Bronchial epithelial cell (primary cell): ENCODE measurements at regions not wholly inside any gene's neighbourhood (a gene's known extent, or its start where the extent isn't known, plus 50 kb on each side); places are given as distances from the start of the nearest gene placed in this dataset.

Experiments used
- DNase-seq: peaks from one replicate; pipeline ENCODE4 v3.0.0-alpha.2; 2010; ENCODE audit warnings: low read depth
- FAIRE-seq: peaks from 2 replicates; lab custom pipeline; 2011; peaks lifted over from hg19 to GRCh38; lab: Jason Lieb, UNC
- H3K27me3 ChIP-seq: 2 replicates; pipeline ENCODE4 v1.5.1; 2011; ENCODE audit warnings: low read length; ENCODE audit not compliant: control insufficient read depth, insufficient read depth
- H3K36me3 ChIP-seq: 2 replicates; pipeline ENCODE4 v1.5.1; 2011; ENCODE audit warnings: low read length; ENCODE audit not compliant: control insufficient read depth, insufficient read depth
- H3K4me3 ChIP-seq: 2 replicates; pipeline ENCODE4 v1.5.1; 2011; ENCODE audit warnings: mild to moderate bottlenecking, low read depth, low read length, control low read depth
- TF ChIP-seq, protein P1 (sequence below): IDR thresholded peaks from 2 replicates; pipeline ENCODE4 v1.5.1; 2011; ENCODE audit warnings: mild to moderate bottlenecking, moderate library complexity, low read length, control low read depth, inconsistent platforms; ENCODE audit not compliant: insufficient read depth, severe bottlenecking

DNA sequence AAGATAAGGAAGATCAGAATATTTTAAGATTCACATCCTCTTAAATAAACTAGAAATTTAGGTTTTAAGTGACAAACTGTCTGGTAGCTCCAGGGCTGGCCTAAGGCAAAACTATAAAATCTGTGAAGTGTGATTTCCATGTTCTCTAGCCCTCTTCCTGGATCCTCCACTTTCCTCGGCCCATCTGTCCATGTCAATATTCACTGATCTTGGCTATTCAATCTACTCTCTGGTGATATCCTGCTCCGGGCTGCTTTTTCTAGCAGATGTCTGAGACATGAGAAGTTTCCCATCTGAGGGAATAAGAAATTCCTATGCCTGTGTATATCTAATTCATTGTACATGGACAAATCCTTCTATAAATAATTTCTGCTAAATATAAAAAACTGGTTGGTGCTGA lies 500.4 kb downstream of the GALC start:
- Histone ChIP-seq H3K4me3 (no peak overlapping the region), H3K36me3 (no peaks in the 10 kb centered on the region), H3K27me3 (no peaks in the 10 kb centered on the region)
- no peak for FAIRE-seq
- DNase-seq = no peak
- TF ChIP-seq, protein P1, sequence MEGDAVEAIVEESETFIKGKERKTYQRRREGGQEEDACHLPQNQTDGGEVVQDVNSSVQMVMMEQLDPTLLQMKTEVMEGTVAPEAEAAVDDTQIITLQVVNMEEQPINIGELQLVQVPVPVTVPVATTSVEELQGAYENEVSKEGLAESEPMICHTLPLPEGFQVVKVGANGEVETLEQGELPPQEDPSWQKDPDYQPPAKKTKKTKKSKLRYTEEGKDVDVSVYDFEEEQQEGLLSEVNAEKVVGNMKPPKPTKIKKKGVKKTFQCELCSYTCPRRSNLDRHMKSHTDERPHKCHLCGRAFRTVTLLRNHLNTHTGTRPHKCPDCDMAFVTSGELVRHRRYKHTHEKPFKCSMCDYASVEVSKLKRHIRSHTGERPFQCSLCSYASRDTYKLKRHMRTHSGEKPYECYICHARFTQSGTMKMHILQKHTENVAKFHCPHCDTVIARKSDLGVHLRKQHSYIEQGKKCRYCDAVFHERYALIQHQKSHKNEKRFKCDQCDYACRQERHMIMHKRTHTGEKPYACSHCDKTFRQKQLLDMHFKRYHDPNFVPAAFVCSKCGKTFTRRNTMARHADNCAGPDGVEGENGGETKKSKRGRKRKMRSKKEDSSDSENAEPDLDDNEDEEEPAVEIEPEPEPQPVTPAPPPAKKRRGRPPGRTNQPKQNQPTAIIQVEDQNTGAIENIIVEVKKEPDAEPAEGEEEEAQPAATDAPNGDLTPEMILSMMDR = no peak

DNA sequence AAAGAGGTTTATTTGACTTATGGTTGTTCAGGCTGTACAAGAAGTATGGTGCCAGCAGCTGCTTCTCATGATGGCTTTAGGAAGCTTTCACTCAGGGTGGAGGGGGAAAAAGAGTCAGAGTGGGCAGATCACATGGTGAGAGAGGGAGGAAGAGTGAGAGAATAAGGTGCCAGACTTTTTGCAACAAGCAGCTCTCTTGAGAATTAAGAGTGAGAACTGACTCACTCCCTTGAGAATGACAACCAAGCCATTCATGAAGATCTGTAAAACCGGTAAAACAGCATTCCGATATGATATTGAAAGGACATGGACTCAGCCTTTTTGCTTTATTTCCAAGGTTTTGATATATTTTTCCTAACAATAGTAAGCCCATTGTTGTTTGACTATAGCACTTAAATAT lies 501.2 kb downstream of the GALC start:
- Histone ChIP-seq H3K36me3 (no peaks in the 10 kb centered on the region), H3K4me3 (no peak overlapping the region), H3K27me3 (no peaks in the 10 kb centered on the region)
- TF ChIP-seq, protein P1 = no peak
- FAIRE-seq = no peak
- DNase-seq = peak; percentile 88

DNA sequence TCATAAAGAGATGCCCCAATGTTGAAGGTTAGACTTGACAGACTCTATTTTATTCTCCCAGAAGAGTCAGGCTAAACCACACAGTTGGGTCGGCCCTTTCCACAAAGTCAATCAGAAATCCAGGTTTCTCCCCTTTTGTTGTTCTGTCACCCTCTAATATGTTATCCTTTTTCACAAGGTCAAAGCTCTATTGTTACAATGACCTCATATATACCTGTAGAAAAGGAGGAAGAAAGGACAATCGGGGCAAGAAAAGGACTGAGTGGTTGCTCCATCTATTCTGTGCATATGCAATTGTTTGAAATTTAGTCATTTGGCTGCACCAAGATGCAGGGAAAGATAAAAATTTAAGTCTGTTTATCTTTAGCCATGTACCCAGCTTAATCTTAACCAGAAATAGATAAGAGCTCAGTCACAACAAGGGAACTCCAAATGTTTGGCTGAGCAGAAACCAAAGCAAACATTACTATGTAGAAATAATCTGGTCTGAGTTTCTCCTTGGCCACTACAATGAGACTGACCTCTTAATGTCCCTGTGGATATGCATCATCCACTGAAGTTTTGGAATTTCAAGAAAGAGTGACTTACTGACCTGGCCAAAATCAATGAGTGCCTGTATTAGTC lies 503.7 kb downstream of the GALC start:
- FAIRE-seq (no peak), DNase-seq (no peak)
- Histone ChIP-seq H3K4me3 (no peak overlapping the region), H3K36me3 (no peaks in the 10 kb centered on the region), H3K27me3 (no peaks in the 10 kb centered on the region)
- TF ChIP-seq, protein P1 = no peak

- H3K27me3 ChIP-seq = no peaks in the 10 kb centered on the region
- peak; percentile 76 for DNase-seq
- no peak overlapping the region for H3K4me3 ChIP-seq
- no peak for FAIRE-seq
- TF ChIP-seq, protein P1 = no peak
- no peaks in the 10 kb centered on the region for H3K36me3 ChIP-seq
These were observed 509.4 kb downstream of the GALC start for GRCh38 chr14:87483271-87484260.

GRCh38 chr14:87468531-87468930 lies 524.5 kb downstream of the GALC start:
- no peak overlapping the region for H3K4me3 ChIP-seq
- no peaks in the 10 kb centered on the region for H3K36me3 ChIP-seq
- no peaks in the 10 kb centered on the region for H3K27me3 ChIP-seq
- FAIRE-seq = no peak
- no peak for DNase-seq
- TF ChIP-seq, protein P1 = no peak
